SK-MEL-5 (cell line): ENCODE measurements at regions not wholly inside any gene's neighbourhood (a gene's known extent, or its start where the extent isn't known, plus 50 kb on each side); places are given as distances from the start of the nearest gene placed in this dataset.
"Not testable (repeated sequence)": the region's sequence is repeated elsewhere in the genome, so short reads cannot be mapped to it uniquely, and the experiment has no call there.

Experiments used
- DNase-seq: peaks from one replicate; pipeline ENCODE4 v3.0.0-alpha.2; 2016; ENCODE audit warnings: low read depth, low spot score
- in situ Hi-C: cut with HindIII; loops from 2 replicates; pipeline ENCODE4 v1.10.0; 2016; ENCODE audit warnings: low sequenced_read_pairs, high pct_unique_total_duplicates, low pct_unique_long_range_greater_than_20kb

DNA sequence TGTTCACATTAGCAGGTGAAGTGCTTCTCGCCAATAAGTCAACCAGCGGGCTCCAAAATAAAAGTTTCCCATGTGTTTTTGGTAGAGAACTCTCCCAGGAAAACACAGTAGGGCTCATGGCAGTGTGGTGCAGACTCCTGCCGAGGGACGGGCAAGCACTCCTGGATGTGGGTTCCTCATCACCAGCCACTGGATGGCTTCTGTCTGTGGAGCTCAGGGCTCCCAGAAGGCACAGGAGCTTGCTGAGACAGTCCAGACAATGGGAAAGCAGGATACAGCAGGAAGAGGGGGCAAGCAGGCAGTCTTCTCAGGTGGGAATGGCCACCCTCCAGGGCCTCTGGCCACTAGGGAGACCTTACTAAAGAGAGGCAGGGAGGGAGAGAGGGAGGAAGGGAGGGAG lies 142.4 kb downstream of the HSD17B3 start:
- in situ Hi-C loops, result no loop called here
- no peak for DNase-seq

- in situ Hi-C loops, result no loop called here
- no peak for DNase-seq
These were observed 142.9 kb downstream of the HSD17B3 start for GRCh38 chr9:96158909-96159575.

DNA sequence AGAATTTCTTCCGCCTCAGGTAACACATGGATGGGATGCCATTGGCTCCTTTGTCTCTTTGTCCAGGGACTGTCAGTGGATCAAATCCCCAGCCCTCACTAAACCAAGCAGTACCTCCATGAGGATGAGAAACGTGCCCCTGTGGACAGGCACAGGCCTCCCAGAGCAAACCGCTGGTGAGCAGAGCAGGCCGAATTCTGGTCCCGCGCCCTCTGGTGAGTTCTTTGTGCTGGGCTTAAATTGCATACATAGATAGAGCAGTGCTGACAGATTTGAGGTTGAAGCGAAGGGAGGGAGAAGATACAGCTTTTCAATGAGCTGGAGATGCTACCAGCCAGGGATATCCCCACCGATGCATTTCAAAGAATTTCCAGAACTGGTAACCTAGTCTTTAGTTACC lies 143.8 kb downstream of the HSD17B3 start:
- in situ Hi-C loops, result no loop called here
- no peak for DNase-seq

DNA sequence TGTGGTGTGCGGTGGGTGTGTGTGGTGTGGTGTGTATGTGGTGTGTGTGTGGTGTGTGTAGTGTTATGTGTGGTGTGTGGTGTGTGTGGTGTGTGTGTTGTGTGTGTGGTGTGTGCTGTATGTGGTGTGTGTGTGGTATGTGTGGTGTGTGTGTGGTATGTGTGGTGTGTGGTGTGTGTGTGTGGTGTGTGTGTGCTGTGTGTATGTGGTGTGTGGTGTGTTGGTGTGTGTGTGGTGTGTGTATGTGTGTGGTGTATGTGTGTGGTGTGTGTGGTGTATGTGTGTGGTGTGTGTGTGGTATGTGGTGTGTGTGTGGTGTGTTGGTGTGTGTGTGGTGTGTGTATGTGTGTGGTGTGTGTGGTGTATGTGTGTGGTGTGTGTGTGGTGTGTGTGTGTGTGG lies 144.3 kb downstream of the HSD17B3 start:
- no peak for DNase-seq
- in situ Hi-C loops, result no loop called here

GRCh38 chr9:96156171-96156974 lies 145.6 kb downstream of the HSD17B3 start:
- no peak for DNase-seq
- in situ Hi-C loops, result no loop called here

DNA sequence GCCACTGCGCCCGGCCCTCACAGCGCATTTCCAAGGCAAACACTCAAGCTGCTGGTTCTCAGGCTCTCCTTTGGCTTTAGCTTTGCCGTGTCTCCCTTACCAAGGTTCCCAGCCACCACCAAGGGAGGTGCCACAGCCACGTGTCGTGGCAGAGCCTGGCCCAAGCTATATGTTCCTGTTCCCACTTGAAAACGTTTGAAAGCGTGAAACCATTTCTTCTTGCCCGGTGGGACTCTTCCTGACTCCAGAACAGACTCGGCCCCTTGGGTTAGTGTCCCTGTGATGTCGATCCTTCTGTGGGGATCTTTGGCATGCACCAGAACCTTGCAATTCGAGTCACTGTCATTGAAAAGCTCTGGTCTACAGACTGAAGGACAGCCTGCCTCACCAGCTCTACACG lies 147.9 kb downstream of the HSD17B3 start:
- in situ Hi-C loops, result no loop called here
- DNase-seq, result no peak

DNA sequence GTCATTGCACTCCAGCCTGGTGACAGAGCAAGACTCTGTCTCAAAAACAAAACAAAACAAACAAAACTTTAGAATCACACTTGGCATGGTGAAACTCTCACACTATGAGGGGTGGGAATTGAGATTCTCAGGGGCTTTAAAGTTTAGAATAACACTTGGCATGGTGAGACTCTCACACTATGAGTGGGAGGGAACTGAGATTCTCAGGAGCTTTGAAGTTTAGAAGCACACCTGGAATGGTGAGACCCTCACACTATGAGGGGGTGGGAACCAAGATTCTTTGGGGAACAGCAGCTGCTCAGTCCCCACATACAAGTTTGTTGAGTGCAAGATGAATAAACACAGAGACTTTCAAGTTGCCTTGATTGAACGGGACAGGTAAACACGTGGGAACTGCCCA lies 149.4 kb downstream of the HSD17B3 start:
- in situ Hi-C loops, result no loop called here
- DNase-seq, result no peak

GRCh38 chr9:96150324-96151227 lies 151.4 kb downstream of the HSD17B3 start:
- no peak for DNase-seq
- in situ Hi-C loops, result no loop called here

GRCh38 chr9:96149533-96150280 lies 152.3 kb downstream of the HSD17B3 start:
- in situ Hi-C loops, result no loop called here
- DNase-seq, result no peak

GRCh38 chr9:96148634-96149532 lies 153.1 kb downstream of the HSD17B3 start:
- in situ Hi-C loops, result no loop called here

DNA sequence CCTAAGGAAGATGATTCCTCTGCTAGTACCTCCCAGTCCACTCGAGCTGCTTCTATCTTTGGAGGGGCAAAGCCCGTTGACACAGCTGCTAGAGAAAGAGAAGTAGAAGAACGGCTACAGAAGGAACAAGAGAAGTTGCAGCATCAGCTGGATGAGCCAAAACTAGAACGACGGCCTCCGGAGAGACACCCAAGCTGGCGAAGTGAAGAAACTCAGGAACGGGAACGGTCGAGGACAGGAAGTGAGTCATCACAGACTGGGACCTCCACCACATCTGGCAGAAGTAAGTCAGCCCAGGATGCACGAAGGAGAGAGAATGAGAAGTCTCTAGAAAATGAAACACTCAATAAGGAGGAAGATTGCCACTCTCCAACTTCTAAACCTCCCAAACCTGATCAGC lies 154.9 kb downstream of the HSD17B3 start:
- in situ Hi-C loops, result not testable (repeated sequence)

More at GRCh38 chr9:96148634-96149532, 153.1 kb downstream of the HSD17B3 start:
- DNase-seq, result no peak

DNA sequence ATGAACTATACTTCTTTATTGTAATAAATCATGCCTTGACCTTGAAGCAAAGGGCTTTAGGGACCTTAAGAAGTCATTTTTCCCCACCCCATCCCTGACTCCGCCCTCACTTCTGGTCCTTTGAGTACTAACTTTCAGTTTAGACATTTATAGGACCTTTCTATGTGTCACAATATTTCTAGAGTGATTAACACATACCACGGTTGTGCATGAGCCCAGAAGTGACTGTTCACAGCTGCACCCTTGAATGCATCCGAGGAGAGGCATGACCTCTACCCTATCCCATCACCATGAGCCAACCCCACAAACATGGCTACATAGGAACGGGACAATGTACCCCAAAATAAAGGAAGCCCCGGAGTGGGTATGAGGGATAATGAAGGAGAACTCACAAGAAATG lies 160.3 kb downstream of the HSD17B3 start:
- DNase-seq, result no peak
- in situ Hi-C loops, result no loop called here

More for the DNA sequence above, 154.9 kb downstream of the HSD17B3 start:
- not testable (repeated sequence) for DNase-seq

DNA sequence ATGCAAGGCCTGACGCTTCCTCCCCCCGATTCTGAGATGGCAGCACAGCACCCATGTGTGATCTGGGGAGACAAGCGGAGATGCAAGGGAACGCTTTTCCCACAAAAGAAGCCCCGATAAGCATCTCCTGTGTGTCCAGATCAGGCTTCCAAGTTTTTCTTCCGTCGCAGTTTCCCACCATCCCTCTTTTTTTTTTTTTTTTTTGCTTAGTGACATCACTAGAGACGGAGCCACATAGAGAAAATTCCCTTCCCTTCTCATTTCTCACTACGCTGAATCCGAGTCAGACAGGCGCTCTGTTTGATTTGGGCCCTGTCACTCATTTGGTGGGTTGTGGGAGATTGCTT lies 160.9 kb downstream of the HSD17B3 start:
- in situ Hi-C loops, result no loop called here
- DNase-seq, result no peak

DNA sequence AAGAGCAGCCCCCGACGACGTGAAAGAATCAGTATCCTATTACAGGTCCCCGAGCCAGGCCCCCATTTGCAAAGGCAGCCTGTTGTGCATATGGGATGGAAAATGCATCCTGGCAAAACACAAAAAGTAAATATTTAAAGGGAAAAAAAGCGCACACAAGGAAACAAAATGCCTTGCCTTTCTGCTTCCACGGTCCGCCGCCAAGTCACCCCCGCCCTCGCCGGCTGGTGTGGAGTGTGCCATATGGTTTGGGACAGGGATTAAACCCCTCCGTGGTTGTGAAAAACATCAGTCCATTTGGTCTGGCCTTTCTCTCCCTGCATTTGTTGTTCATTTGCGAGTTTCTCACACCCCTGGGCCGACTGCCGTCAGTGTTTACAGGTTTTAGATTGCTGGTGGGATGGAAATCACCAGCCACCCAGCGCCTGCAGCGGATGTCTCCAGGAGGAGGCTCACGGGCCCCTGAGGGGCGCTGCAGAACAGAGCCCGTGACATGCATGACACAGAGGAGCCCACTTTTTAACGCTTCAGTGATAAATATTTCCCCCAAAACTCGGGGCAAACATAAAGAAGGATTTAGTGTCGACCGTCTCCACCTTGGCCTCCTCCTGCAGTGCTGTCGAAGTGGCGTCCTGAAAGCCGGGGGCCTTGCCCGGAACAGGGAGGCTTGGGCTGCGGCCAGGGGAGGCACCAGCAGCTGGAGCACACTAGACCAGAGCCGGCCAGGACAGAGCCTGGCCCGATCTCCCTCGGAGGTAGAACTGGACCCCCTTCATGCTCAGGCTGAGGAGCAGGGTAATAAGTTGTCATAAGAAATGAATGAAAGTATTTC lies 161.5 kb downstream of the HSD17B3 start:
- in situ Hi-C loops, result no loop called here
- no peak for DNase-seq

DNA sequence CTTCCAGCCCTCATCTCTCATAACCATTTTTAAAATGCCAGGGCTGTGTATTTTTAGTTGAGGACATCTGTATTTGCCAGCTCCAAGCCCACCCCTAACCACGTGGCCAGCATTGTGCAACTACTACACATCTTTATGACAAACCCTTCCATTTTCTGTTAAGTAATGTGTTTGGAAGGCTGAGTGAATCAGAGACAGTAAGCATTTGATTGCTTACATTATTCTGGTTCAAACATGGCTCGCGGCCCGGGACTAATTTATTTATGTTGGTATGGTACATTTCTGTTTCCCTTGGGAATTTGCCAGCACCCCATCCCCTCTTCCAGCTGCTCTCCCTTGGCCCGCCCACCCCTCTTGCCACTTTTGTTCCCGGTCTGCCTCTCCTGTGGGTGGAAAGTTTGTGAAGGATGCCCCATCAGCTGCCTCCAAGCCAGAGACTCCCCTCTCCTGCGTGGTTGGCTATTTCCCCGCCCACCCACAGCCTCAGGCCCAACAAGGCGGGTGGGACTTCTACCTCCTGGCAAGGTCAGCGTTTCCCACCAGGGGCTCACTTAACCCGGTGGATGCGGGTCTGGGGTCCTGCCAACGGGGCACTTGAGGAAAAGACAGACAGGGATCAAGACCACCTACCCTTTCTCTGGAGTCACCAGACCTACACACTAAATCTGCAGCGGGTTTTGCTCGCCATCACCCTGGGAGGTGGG lies 162.2 kb downstream of the HSD17B3 start:
- in situ Hi-C loops, result no loop called here
- DNase-seq, result no peak
